GM12874 (cell line): ENCODE measurements at regions not wholly inside any gene's neighbourhood (a gene's known extent, or its start where the extent isn't known, plus 50 kb on each side); places are given as distances from the start of the nearest gene placed in this dataset.

Source experiments
- CTCF ChIP-seq: IDR thresholded peaks from 2 replicates; pipeline ENCODE4 v1.5.1; 2011; ENCODE audit warnings: low read depth, mild to moderate bottlenecking, control low read depth, low read length, moderate library complexity; ENCODE audit not compliant: insufficient read depth

GRCh38 chr16:5396880-5397279 lies 299.3 kb upstream of the EEF2KMT start:
- no peak for TF ChIP-seq CTCF

GRCh38 chr16:5393070-5393469 lies 295.5 kb upstream of the EEF2KMT start:
- TF ChIP-seq CTCF, result no peak

GRCh38 chr16:5386989-5387388 lies 289.4 kb upstream of the EEF2KMT start:
- TF ChIP-seq CTCF, result no peak

GRCh38 chr16:5385811-5386210 lies 288.2 kb upstream of the EEF2KMT start:
- TF ChIP-seq CTCF, result no peak

- TF ChIP-seq CTCF, result no peak
Measured at GRCh38 chr16:5385115-5385514, 287.5 kb upstream of the EEF2KMT start.

- TF ChIP-seq CTCF, result no peak
Measured at GRCh38 chr16:5383737-5384136, 286.1 kb upstream of the EEF2KMT start.

- TF ChIP-seq CTCF, result no peak
Measured at GRCh38 chr16:5382484-5382883, 284.9 kb upstream of the EEF2KMT start.

GRCh38 chr16:5381481-5381880 lies 283.9 kb upstream of the EEF2KMT start:
- no peak for TF ChIP-seq CTCF
